ENCODE measurements at regions not wholly inside any gene's neighbourhood (a gene's known extent, or its start where the extent isn't known, plus 50 kb on each side); places are given as distances from the start of the nearest gene placed in this dataset.

GRCh38 chrX:137227151-137227550, 193.4 kb upstream of the GPR101 start:
- no peak for ATAC-seq (ENCODE audit: low FRiP score)

GRCh38 chrX:137215467-137215866, 181.7 kb upstream of the GPR101 start:
- no peak for DNase-seq (ENCODE audit: low spot score)
- ATAC-seq (ENCODE audit: low FRiP score) = no peak
- TF ChIP-seq CTCF (IDR thresholded peaks at IDR 0.05) = no peak

More at GRCh38 chrX:137227151-137227550, 193.4 kb upstream of the GPR101 start:
- no peak for TF ChIP-seq CTCF (IDR thresholded peaks at IDR 0.05)
- DNase-seq (ENCODE audit: low spot score) = no peak

GRCh38 chrX:137212078-137212632, 178.4 kb upstream of the GPR101 start:
- DNase-seq (ENCODE audit: low spot score) (no peak), ATAC-seq (ENCODE audit: low FRiP score) (no peak)
- no peak for TF ChIP-seq CTCF (IDR thresholded peaks at IDR 0.05)

GRCh38 chrX:137198040-137198439, 164.2 kb upstream of the GPR101 start:
- DNase-seq (ENCODE audit: low spot score) (no peak), ATAC-seq (ENCODE audit: low FRiP score) (no peak)
- no peak for TF ChIP-seq CTCF (IDR thresholded peaks at IDR 0.05)

GRCh38 chrX:137195991-137196390, 162.2 kb upstream of the GPR101 start:
- no peak for TF ChIP-seq CTCF (IDR thresholded peaks at IDR 0.05)
- ATAC-seq (ENCODE audit: low FRiP score) = peak; percentile 59
- DNase-seq (ENCODE audit: low spot score) = no peak

- TF ChIP-seq CTCF (IDR thresholded peaks at IDR 0.05) = no peak
- ATAC-seq (ENCODE audit: low FRiP score) (no peak), DNase-seq (ENCODE audit: low spot score) (no peak)
Observed at GRCh38 chrX:137195296-137195695, 161.5 kb upstream of the GPR101 start.

GRCh38 chrX:137194164-137194563, 160.4 kb upstream of the GPR101 start:
- DNase-seq (ENCODE audit: low spot score) = no peak
- TF ChIP-seq CTCF (IDR thresholded peaks at IDR 0.05) = no peak
- no peak for ATAC-seq (ENCODE audit: low FRiP score)

All from omental fat pad (tissue), 3 donors.